GM21367 (cell line): ENCODE measurements at regions not wholly inside any gene's neighbourhood (a gene's known extent, or its start where the extent isn't known, plus 50 kb on each side); places are given as distances from the start of the nearest gene placed in this dataset.

Experiments
- ATAC-seq: cut with Tn5 transposase; IDR thresholded peaks from one replicate; pipeline ENCODE4 v1.9.1; 2021; ENCODE audit not compliant: unreplicated experiment

DNA sequence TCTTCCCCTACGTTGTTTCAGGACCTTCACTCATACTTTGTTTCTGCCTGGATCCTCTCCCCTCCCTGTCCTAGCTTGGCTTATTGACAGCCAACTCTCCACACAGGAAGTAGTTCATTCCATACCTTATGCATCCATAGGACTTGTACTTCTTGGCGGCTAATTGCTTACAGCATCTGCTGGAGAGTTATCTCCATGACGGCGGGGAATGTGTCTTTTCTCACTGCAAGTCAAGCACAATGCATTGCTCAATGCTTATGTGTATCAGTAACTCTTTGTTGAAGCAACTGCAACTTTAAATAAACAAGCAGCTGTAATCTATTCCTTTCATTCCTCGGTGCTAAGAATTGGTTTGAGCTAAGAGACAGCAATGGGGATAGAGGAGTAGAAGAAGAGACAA is 551.3 kb upstream of the EPHA7 start:
- no peak for ATAC-seq

DNA sequence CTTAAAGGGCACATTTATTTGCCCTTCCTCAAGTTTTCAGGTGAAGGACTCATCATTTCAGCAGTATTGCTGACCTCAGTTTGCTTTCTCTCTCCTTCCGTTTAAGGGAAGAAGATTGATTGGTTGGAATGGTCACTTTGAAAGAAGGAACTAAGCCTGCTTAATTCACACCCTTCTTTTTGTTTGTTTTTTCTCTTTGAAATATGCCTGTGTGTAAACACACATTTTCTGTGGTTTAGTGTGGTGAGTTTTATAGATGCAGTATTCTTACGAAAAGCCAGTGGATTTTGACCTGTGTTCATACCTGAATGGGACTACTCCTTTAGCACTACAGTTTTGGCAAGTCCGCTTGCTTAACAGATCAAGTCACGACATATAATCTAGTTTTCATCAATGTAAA is 548.8 kb upstream of the EPHA7 start:
- no peak for ATAC-seq

DNA sequence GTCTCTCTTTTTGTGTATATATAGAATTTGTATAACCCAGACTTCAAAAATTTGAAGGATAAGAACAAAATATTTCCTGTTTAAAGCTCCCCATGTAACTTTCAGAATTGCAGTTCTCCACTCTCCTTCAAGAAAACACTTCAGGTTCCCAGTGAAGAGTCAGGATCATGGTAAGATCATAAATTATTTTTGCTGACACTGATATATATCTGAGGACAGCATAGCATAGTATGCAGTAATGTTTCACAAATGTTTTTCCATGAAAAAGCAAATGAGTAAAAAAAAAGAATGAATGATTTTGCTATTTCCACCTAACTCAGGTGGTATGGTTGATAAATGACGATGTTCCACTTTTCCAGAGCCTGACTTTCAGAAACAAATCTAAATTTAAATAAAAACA is 545.6 kb upstream of the EPHA7 start:
- ATAC-seq = no peak

DNA sequence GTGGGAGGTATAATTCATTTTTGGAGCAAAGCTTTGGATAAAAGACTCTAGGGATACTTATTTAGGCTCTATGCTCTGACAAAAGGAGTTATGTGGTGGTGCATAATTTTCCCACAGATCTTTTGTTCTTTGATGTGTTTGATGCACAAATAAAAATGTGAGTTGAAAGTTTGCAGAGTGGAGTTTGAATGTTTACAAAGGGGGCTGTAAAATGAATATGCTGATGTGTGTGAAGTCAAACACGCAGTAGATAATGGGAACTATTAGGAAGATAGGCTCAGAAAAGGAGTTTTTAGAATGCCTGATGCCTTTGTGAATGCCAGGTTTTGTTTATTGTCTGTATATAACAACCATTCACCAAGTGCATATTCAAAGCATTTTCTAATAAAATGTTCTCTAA is 545.0 kb upstream of the EPHA7 start:
- ATAC-seq = no peak

DNA sequence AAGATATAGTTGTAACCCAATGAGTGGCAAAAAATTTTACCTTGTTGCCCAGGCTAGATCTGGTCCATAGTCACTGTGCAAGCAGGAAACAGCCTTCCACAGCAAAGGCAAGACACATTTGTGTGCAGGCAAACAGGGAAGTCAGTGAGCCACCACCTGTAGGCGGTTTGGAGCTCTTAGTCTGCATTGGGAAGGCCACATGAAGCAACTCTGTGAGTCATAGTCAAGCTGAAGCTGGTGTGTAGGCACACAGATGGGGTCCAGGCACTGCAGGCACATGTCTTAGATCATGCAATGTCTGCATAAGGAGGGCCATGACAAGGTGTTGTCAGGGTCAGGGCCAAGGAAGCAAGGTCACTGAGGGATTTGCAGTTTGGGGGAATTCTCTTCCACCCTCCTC is 543.2 kb upstream of the EPHA7 start:
- no peak for ATAC-seq

DNA sequence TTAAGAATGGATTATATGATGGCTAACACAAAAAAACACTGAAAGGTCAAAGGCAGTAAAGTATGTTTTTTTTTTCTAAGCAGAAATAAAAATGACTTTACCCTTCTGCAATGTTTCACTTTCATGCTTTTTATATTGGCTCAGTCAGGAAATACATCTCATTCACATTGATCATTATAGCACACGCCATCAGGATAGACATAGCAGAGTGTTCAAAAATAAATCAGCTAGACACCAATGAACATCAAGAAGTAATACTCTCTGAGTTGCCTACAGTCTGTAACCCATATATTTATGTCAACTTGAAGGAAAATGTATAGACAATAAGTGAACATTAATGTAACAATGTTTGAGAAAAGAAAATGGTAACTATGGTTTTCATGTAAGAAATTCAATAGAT is 535.2 kb upstream of the EPHA7 start:
- ATAC-seq = no peak

DNA sequence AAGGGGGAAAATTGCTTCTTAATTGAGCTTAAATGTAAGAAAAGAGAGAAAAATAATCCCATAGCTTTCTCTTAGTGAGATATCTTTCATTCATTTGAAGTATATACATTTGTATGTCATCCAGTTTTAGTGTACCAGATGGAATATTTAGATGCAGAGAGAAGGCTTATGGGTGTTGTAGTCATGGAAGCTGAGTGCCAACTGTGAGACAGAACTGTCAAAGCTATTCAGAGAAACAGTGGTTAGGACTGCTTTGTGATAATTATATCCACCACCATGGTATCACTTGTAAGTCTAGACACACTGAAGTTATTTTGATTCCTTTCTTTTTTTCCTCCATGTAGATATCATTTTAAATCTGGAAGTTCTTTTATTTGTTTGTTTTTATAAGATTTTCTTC is 524.3 kb upstream of the EPHA7 start:
- ATAC-seq = no peak

DNA sequence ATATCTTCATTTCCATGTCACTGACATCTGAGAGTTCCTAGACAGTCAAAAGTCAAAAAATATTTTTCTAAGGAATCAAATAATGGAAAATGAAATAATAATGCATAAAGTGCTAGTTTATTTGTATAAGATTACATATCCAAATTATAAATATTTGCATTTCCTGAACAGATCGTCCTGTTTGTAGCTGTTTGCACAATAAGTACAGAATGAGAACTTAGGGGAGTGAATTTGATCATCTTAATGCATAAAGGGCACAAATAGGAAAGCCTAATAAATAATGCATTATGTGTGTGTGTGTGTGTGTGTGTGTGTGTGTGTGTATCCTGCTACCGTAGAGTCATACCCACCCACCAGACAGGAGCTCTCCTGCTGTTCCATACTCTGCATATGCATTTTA is 521.0 kb upstream of the EPHA7 start:
- no peak for ATAC-seq

DNA sequence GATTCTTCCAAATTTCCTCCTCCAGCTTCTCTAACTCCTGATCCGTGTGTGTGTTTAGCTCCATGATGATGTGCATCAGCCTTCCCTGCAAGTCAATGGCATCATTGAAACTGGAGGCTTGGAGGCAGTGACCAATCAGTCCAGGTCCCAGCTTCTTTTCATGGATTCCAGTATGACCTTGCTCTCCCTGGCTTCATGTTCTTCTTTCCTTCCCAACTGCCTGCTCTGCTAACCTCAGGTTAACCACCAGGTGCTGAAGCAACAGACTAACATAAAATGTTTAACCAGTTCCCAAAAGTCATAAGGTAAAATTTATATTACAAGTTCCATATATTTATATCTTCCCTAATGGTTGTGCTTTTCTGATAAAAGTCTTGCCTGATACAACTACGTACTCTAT is 512.8 kb upstream of the EPHA7 start:
- no peak for ATAC-seq

DNA sequence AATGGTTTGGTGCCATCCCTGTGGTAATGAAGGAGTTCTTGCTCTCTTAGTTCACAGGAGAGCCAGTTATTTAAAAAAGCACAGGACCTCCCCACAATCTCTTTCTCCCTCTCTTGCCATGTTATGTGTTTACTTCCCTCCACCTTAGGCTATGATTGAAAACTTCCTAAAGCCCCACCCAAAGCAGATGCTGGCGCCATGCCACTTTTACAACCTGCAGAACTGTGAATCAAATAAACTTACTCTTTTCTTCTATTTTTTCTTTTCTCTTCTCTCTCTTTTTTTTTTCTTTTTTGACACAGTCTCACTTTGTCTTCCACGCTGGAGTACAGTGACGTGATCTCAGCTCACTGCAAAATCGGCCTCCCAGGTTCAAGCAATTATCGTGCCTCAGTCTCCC is 508.4 kb upstream of the EPHA7 start:
- no peak for ATAC-seq

DNA sequence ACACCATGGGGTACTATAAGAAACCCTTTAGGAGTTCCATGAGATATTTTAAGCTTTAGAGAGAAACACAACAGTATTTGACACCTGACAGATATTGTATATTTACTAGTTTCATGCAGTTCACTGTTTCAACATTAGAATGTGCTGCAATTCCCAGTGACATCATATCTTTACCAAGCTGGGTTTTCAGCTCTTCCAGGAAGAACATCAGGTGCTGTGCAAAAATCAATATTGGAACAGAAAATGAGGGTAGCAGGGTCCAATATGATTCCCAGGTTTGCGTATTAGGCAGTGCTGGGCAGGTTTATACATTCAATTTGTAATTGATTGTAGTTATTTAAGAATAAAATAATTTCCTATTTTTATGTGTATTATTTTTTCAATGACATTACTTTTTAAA is 500.0 kb upstream of the EPHA7 start:
- ATAC-seq = no peak

DNA sequence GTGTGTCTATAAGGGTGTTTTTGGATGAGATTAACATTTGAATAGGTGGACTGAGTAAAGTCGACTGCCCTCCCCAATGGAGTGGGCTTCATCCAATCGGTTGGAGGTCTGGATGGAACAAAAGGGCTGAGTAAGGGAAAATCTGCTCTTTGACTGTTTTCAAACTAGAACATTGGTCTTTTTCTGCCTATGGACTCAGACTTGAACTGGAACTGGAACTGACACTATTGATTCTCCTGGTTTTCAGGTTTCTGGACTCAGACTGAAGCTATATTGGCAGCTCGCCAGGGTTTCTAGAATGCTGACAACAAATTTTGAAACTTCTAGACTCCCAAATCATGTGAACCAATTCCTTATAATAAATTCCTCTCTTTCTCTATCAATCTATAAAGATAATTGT is 498.9 kb upstream of the EPHA7 start:
- ATAC-seq = no peak

DNA sequence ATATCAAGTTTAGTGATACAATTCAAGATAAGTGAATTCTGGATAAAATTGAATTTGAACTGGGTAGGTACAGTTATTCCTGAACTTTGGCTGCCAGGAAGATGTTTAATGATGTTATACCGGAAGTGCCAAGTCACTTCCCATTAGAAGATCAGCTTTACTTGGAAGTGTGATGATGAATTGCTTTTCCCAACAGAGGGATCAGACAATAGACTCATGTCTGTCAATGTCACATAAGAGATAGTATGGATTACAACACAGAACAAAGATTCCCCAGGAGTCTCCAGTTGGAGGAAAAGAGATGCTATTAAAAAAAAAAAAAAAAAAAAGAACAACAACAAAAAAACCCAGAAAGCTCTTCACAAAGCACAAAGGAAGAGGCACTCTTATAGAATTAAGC is 497.9 kb upstream of the EPHA7 start:
- ATAC-seq = no peak

DNA sequence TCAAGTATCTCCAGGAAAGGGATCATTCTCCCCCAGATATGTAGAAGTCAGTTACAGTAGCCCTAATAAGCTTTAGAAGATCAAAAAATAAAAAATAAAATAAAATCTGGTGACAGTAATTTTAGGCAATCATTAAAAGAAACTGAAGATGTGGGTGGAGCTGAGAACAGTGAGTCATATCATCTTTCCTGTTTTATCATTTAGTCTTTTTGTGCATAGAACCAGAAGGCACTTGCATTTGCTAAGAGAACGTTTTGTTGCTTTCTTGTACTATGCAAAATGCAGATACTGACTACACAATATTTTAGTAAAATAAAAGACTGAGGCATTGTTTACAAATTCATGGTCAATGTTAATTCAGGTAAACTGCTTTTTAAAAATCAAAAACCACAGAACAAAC is 497.4 kb upstream of the EPHA7 start:
- no peak for ATAC-seq

DNA sequence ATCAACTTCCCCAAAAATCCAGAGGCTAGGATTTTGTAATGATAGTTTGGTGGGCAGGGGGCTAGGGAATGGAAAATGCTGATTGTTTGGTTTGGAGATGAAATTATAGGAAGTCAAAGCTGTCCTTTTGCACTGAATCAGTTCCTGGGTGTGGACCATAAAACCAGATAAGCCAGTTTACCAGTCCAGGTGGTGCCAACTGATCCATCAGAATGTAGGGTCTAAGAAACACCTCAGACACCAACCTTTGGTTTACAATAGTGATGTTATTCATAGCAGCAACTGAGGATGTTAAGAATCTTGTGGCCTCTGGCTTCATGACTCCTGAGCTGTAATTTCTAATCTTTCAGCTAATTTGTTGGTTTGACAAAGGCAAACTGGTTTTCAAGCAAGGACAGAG is 496.6 kb upstream of the EPHA7 start:
- ATAC-seq = no peak

DNA sequence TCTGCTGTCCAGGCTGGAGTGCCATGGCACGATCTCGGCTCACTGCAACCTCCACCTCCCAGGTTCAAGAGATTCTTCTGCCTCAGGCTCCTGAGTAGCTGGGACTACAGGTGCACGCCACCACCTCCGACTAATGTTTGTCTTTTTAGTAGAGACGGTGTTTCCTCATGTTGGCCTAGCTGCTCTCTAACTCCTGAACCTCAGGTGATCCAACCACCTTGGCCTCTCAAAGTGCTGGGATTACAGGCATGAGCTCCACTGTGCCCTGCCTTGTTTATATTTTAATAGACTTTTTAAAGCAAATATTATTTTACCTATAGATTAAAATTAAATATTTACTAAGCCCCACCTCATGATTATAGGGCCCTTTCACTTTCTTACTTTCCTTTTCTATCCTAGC is 483.2 kb upstream of the EPHA7 start:
- no peak for ATAC-seq

DNA sequence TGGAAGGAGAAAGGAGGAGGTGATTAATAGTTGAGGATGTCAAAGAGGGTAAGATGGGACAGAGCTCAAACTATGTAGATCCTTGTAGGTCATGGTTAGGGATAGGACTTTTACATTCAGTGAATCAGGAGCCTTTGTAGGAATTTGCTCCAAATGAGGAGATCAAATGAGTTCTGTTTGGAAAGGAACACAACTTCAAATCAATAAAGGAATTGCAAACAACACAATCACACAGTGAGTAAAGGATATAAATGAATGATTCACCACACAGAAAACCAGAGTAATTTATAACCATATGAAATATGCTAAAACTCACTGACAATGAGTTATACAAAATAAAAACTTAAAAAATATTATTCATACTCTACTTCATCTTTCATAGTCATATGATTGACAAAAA is 480.8 kb upstream of the EPHA7 start:
- no peak for ATAC-seq

DNA sequence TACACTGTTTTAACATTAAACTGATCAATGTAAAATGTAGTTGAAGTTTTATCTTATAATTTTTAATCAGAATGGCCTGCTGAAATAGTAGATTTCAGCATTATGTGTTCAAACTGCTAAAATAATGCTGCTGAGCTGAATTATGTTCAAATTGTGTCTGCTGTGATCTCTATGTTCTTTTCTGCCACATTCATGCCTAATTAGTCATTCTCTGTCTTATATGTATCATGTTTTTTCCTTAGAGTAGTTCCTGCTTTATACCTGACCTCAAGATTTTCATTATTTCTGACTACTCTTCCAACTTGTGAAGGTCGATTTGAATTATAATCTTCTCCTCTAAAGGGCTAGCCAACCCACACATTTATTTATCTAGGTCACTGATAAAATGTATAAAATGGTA is 476.7 kb upstream of the EPHA7 start:
- no peak for ATAC-seq

DNA sequence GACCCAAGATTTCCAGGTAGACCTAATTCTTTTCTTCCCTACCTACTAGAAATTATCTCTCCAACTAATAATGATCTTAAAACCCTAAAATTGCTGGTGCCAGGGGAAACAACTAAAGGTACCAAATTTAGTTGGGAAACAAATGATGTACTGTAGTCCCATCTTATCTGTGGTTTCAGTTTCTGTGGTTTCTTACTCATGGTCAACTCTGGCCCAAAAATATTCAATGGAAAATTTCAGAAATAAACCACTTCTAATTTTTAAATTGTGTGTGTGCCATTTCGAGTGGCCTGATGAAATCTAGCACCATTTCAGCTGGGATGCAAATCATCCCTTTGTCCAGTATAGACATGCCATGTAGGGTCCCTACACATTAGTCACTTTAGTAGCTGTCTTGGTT is 475.2 kb upstream of the EPHA7 start:
- ATAC-seq = no peak

DNA sequence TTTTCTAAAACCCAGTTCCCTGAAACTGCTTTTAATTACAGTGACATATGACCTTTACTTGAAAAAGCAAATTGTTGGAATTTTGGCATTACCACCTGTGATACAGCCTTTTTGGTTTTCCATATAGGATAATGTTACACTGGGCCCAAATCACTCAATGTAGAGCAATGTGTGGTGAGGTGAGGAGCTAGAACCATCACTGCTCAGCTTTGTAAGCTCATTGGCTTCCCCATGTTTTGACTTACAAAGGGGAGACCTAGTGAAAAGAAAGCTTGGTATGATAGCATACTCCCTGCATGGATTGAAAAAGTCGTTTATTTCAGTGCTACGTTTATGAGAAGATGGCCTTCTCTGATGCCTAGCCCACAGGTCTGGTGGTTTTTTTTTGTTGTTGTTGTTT is 470.4 kb upstream of the EPHA7 start:
- ATAC-seq = no peak

DNA sequence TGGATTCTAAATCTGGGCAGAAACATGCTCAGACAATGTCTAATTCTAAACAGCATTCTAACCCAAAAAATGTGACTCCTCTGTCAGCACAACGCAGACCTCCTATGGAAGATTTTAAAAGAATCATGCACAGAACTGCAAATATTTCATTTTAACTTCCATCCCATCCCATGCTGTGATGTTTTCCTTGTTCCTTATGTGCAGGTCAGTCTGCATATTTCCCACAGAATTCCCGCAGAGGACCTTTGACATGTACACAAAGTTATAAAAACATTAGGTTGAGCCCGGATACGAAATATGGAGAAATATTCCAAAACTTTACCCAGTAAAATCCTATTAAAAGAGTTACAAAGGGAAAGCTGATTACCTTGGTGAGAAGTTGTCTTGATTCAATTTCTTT is 467.1 kb upstream of the EPHA7 start:
- ATAC-seq = no peak

DNA sequence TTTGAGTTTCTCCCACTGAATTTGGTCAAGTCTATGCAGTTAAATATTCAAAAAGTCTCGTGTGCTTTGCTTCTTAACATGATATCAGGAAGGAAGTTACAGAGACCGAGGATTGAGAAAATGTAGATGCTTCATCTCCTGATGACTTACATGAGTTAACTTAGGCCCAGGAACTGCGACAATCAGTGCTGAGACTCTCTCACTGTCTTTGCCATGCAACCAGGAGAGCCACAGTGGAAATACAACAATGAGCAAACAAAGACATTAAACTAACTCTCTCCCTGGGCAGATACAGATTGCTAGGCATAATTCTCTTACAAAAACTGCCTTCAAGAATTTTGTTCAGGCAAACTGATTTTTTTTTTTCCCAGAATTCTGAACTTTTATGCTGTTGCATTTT is 440.6 kb upstream of the EPHA7 start:
- ATAC-seq = no peak

DNA sequence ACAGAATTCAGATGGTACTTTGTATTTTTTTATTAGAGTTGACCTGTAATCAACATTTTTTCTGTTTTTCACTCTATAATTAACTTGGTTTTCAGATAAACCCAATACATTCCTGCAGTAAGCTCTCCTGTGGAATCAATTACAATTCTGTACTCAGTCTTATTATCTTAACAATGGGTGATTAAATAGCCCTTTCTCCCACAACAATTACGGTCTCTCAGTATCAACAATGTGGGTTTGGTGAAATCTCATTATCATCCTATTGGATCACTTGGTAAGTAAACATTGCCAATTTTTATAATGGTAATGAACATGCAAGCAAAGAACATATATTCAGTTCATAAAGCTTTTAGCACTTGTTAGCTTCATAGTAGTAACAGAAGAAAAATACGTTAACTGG is 438.9 kb upstream of the EPHA7 start:
- ATAC-seq = no peak

DNA sequence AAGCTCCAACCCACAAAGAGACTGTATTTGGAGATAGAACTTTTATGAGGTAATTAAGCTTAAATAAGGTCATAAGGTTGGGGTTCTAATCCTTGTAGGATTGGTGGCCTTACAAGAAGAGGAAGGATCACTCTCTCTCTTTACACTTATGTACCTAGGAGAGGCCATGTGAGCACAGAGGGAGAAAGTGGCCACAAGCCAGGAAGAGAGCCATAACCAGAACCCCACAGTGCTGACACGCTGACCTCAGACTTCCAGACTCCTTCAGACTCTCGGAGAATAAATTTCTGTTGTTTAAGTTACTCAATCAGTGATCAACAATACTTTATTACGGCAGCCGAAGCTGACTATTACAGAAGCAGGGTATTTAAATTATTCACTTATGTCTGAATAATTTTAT is 430.5 kb upstream of the EPHA7 start:
- no peak for ATAC-seq
